ENCODE measurements at regions not wholly inside any gene's neighbourhood (a gene's known extent, or its start where the extent isn't known, plus 50 kb on each side); places are given as distances from the start of the nearest gene placed in this dataset.

- no peak for FAIRE-seq
- WGBS (ENCODE audit: insufficient coverage, insufficient replicate concordance, low lambda C conversion rate, missing lambda C conversion rate), result 36% methylated on average over 3 of the region's 3 CpGs
- no peaks in the 10 kb centered on the region for H4K20me1 ChIP-seq (ENCODE audit: control insufficient read depth, insufficient read depth)
- in situ Hi-C loops (cut with MboI), result no loop called here
- H3K4me1 ChIP-seq (ENCODE audit: control insufficient read depth, insufficient read depth, low read length), result no peaks in the 10 kb centered on the region
- H3K79me2 ChIP-seq (ENCODE audit: control insufficient read depth, insufficient read depth, low read length), result no peaks in the 10 kb centered on the region
- no peak for ATAC-seq
- no peak overlapping the region for H3K4me3 ChIP-seq
- no peak overlapping the region for H3K9ac ChIP-seq (ENCODE audit: control insufficient read depth, insufficient read depth, low read length)
- H2AFZ ChIP-seq (ENCODE audit: control insufficient read depth, low read depth, low read length), result no peak overlapping the region
- no peaks in the 10 kb centered on the region for H3K36me3 ChIP-seq (ENCODE audit: control insufficient read depth in 2 of 2, insufficient read depth in 2 of 2, low read length in 1 of 2)
- no peaks in the 10 kb centered on the region for H3K27me3 ChIP-seq (replicated peaks in 1 of 2; ENCODE audit: control insufficient read depth in 2 of 2, insufficient read depth in 2 of 2, low read length in 1 of 2)
- ChIA-PET RAD21 (ENCODE audit: unreplicated experiment) (no interaction called here), SMC1A (ENCODE audit: uncharacterized antibody, unreplicated experiment) (interaction anchor here (2.2 kb wide), 1 partner anchor 15 kb away, joined by 7 read pairs; no protein-coding TSS in a partner anchor), CTCF (no interaction called here), POLR2A (no interaction called here)
- H3K4me2 ChIP-seq (ENCODE audit: control insufficient read depth, insufficient read depth), result no peak overlapping the region
- H3K9me3 ChIP-seq (replicated peaks; ENCODE audit: control insufficient read depth, insufficient read depth, low read length), result no peaks in the 10 kb centered on the region
- DNase-seq (ENCODE audit: low read depth, low spot score), result no peak
- intact Hi-C loops (cut with micrococcal nuclease; ENCODE audit: unreplicated experiment), result no loop called here
- BruUV-seq (replicated peaks), result no TSS peak
- no peak overlapping the region for H3K27ac ChIP-seq (ENCODE audit: control insufficient read depth, insufficient read depth)
- TF ChIP-seq TAF1 (IDR thresholded peaks at IDR 0.05; ENCODE audit: borderline replicate concordance, low read depth, low read length) (no peak), IKZF2 (IDR thresholded peaks at IDR 0.05) (no peak), ZBTB11 (CRISPR knock-in tag; IDR thresholded peaks at IDR 0.05) (no peak), HDGF (IDR thresholded peaks at IDR 0.05) (no peak), PRDM15 (CRISPR knock-in tag; IDR thresholded peaks at IDR 0.05) (no peak), HSF1 (IDR thresholded peaks at IDR 0.05; ENCODE audit: low read depth, low read length) (no peak), CHD2 (IDR thresholded peaks at IDR 0.05; ENCODE audit: borderline replicate concordance, low read depth, low read length) (no peak), ZBTB40 (IDR thresholded peaks at IDR 0.05; ENCODE audit: borderline replicate concordance) (no peak), TARDBP (IDR thresholded peaks at IDR 0.05; ENCODE audit: borderline replicate concordance) (no peak), MXI1 (IDR thresholded peaks at IDR 0.05; ENCODE audit: low read depth, low read length) (no peak), SMARCA5 (IDR thresholded peaks at IDR 0.05) (no peak)
These were observed 249.3 kb downstream of the LRATD1 start for GRCh38 chr2:14881651-14882327.

All from GM12878 (cell line).